Kidney (tissue), 13 donors: ENCODE measurements at regions not wholly inside any gene's neighbourhood (a gene's known extent, or its start where the extent isn't known, plus 50 kb on each side); places are given as distances from the start of the nearest gene placed in this dataset.

Source experiments
- DNase-seq, 5 donors: peaks; one replicate each; pipeline ENCODE4 v3.0.0-alpha.2; 2013 to 2020
- FAIRE-seq: peaks from 2 replicates; lab custom pipeline; 2012; peaks lifted over from hg19 to GRCh38; lab: Jason Lieb, UNC
- H3K27ac ChIP-seq, 2 donors: one replicate each; pipeline ENCODE4 v1.7.0; 2013; ENCODE audit warnings: low read depth in 2 of 2, low read length in 2 of 2, inconsistent platforms in 1 of 2
- H3K27me3 ChIP-seq: one replicate; pipeline ENCODE4 v1.7.1; 2013; ENCODE audit warnings: low read length, inconsistent platforms; ENCODE audit not compliant: control insufficient read depth, insufficient read depth
- H3K36me3 ChIP-seq, 3 donors: one replicate each; pipeline versions ENCODE4 v1.7.0 to v1.7.1; 2013; ENCODE audit warnings: low read length in 3 of 3, control low read depth in 1 of 3, inconsistent platforms in 1 of 3; ENCODE audit not compliant: insufficient read depth in 3 of 3, control insufficient read depth in 2 of 3
- H3K4me1 ChIP-seq, 3 donors: one replicate each; pipeline versions ENCODE4 v1.7.0 to v1.7.1; 2013; ENCODE audit warnings: low read length in 3 of 3, inconsistent platforms in 1 of 3, low read depth in 1 of 3; ENCODE audit not compliant: control insufficient read depth in 2 of 3, insufficient read depth in 2 of 3
- H3K4me3 ChIP-seq, 3 donors: one replicate each; pipeline versions ENCODE4 v1.7.0 to v1.8.1; 2013; ENCODE audit warnings: low read length in 3 of 3, control low read depth in 1 of 3, inconsistent platforms in 1 of 3
- H3K9ac ChIP-seq, 3 donors: one replicate each; pipeline versions ENCODE4 v1.7.0 to v1.7.1; 2013; ENCODE audit warnings: low read length in 3 of 3, control low read depth in 1 of 3, inconsistent platforms in 1 of 3
- H3K9me3 ChIP-seq, 3 donors: one replicate each; pipeline versions ENCODE4 v1.7.0 to v1.7.1; 2013; ENCODE audit warnings: low read length in 3 of 3, control low read depth in 1 of 3, inconsistent platforms in 1 of 3; ENCODE audit not compliant: control insufficient read depth in 2 of 3, insufficient read depth in 1 of 3
- intact Hi-C: fragments of 100-400 bp; cut with DNase I; formaldehyde crosslinking; loops from one replicate; pipeline ENCODE4 v1.11.1; 2022
- TF ChIP-seq, protein P1 (sequence below): IDR thresholded peaks from 3 replicates; pipeline ENCODE4 v1.5.1; 2012; ENCODE audit warnings: mild to moderate bottlenecking, moderate library complexity, borderline replicate concordance; ENCODE audit not compliant: insufficient read depth; ENCODE audit errors: extremely low read depth
- donor health status: control.
- donor health status: control.
- donor health status: control.
- donor health status: control.
- donor health status: control.
- donor health status: DM: yes; HTN: yes; CAD: no.
- donor health status: Normal renal cell carcinoma (clear cell type).

DNA sequence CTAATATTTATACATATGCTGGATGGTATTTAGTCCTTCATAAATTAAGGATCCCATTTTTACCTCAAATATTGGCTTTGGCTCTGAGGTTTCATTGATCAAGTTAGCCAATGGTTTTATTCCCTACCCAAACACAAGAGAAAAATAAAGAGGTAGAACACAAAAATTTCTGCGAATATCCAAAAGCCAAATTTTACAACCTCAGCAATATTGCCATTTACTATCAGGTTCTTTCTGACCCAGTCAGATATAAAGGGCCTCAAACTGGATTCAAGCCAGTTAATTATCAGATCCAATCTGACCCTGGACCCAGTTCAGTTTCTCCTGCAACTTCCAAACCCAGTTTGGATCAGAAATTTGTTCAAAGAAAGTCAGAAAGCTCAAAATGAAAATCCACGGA lies 998.1 kb downstream of the SI start:
- FAIRE-seq (no peak), DNase-seq (no peak)
- no peaks in the 10 kb centered on the region for H3K27me3 ChIP-seq
- H3K27ac ChIP-seq, result no peak overlapping the region
- TF ChIP-seq, protein P1, sequence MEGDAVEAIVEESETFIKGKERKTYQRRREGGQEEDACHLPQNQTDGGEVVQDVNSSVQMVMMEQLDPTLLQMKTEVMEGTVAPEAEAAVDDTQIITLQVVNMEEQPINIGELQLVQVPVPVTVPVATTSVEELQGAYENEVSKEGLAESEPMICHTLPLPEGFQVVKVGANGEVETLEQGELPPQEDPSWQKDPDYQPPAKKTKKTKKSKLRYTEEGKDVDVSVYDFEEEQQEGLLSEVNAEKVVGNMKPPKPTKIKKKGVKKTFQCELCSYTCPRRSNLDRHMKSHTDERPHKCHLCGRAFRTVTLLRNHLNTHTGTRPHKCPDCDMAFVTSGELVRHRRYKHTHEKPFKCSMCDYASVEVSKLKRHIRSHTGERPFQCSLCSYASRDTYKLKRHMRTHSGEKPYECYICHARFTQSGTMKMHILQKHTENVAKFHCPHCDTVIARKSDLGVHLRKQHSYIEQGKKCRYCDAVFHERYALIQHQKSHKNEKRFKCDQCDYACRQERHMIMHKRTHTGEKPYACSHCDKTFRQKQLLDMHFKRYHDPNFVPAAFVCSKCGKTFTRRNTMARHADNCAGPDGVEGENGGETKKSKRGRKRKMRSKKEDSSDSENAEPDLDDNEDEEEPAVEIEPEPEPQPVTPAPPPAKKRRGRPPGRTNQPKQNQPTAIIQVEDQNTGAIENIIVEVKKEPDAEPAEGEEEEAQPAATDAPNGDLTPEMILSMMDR, result no peak
- no peak overlapping the region for H3K4me3 ChIP-seq
- intact Hi-C loops, result no loop called here
- no peak overlapping the region for H3K9ac ChIP-seq
- no peaks in the 10 kb centered on the region for H3K9me3 ChIP-seq
- no peaks in the 10 kb centered on the region for H3K36me3 ChIP-seq
- H3K4me1 ChIP-seq, result no peaks in the 10 kb centered on the region

DNA sequence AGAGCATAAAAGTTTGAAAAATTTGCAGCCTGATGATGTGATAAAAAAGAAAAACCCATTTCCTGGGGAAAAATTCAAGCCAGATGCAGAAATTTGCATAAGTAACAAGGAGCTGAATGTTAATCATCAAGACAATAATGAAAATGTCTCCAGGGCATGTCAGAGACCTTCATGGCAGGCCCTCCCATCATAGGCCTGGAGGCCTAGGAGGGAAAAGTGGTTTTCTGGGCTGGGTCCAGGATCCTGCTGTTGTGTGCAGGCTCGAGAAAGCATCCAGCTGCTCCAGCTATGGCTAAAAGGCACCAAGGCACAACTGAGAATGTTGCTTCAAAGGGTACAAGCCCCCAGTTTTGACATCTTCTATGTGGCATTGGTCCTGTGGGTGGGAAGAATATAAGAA lies 1014.0 kb downstream of the SI start:
- intact Hi-C loops, result no loop called here
- FAIRE-seq, result no peak

DNA sequence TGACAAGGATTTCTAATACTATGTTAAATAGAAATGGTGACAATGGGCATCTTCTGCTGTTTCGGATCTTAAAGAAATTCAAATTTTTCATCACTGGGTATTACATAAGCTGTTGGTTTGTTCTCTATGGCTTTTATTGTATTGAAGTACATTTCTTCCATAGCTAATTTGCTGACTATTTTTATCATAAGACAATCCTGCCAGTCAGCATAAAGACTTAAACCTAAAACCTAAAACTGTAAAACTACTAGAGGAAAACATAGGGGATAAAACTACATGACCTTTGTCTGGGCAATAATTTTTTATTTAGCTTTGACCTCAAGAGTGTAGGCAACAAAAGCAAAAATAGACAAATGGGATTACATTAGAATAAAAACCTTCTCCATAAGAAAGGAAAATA lies 1017.4 kb downstream of the SI start:
- Histone ChIP-seq H3K36me3 (no peaks in the 10 kb centered on the region), H3K4me1 (no peaks in the 10 kb centered on the region), H3K27me3 (no peaks in the 10 kb centered on the region), H3K9me3 (no peaks in the 10 kb centered on the region), H3K27ac (no peak overlapping the region), H3K4me3 (no peak overlapping the region), H3K9ac (no peak overlapping the region)
- TF ChIP-seq, protein P1, result no peak
- no peak for DNase-seq
- intact Hi-C loops, result no loop called here
- no peak for FAIRE-seq

More for the DNA sequence above, 1014.0 kb downstream of the SI start:
- Histone ChIP-seq H3K27ac (no peak overlapping the region), H3K36me3 (no peaks in the 10 kb centered on the region), H3K4me1 (no peaks in the 10 kb centered on the region), H3K9ac (no peak overlapping the region), H3K4me3 (no peak overlapping the region), H3K9me3 (no peaks in the 10 kb centered on the region), H3K27me3 (no peaks in the 10 kb centered on the region)
- TF ChIP-seq, protein P1, result no peak
- DNase-seq, result peak in 1 of 5 donors; percentile 3

DNA sequence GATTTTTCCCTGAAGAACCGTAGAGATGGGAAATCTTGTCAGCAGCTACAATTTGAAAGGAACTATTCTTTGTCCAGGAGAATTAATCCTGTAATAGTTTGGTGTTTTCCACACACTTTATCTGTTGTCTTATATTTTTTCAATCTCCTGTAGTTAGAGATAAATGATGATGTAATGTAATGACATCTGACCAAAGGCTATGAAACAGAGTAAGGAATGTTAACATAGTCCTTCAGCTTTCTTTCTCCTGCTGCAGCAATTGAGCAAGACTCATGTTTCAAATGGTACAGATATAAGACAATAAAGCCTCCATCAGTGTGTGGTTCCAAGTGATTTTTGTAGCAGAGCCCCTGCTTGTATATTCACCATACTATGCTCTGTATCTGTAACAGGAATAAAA lies 1028.4 kb downstream of the SI start:
- Histone ChIP-seq H3K27me3 (no peaks in the 10 kb centered on the region), H3K4me3 (no peak overlapping the region), H3K9ac (no peak overlapping the region), H3K9me3 (no peaks in the 10 kb centered on the region), H3K4me1 (no peaks in the 10 kb centered on the region), H3K27ac (no peak overlapping the region), H3K36me3 (no peaks in the 10 kb centered on the region)
- DNase-seq (no peak), FAIRE-seq (no peak)
- TF ChIP-seq, protein P1, result no peak
- intact Hi-C loops, result no loop called here
